HL-60 (cell line): ENCODE measurements at regions not wholly inside any gene's neighbourhood (a gene's known extent, or its start where the extent isn't known, plus 50 kb on each side); places are given as distances from the start of the nearest gene placed in this dataset.

Experiments used
- DNase-seq, 2 experiments: peaks; one replicate each; pipeline ENCODE4 v3.0.0-alpha.2; 2010 to 2020; ENCODE audit warnings: low read depth in 1 of 2, low spot score in 1 of 2
- H3K27ac ChIP-seq: fragments of 250-450 bp; sonication (Bioruptor Pico); replicated peaks from 2 replicates; pipeline ENCODE4 v1.5.1; 2020; ENCODE audit warnings: mild to moderate bottlenecking, moderate library complexity
- H3K27me3 ChIP-seq: fragments of 250-450 bp; sonication (Bioruptor Pico); 2 replicates; pipeline ENCODE4 v1.5.1; 2021; ENCODE audit warnings: mild to moderate bottlenecking, moderate library complexity; ENCODE audit not compliant: insufficient read depth, poor library complexity, severe bottlenecking
- H3K4me3 ChIP-seq: replicated peaks from 2 replicates; pipeline ENCODE4 v1.5.1; 2011; ENCODE audit warnings: mild to moderate bottlenecking, control low read depth, low read length; ENCODE audit not compliant: insufficient read depth
- GABPA ChIP-seq: IDR thresholded peaks from 2 replicates; pipeline ENCODE4 v1.6.1; 2012; ENCODE audit warnings: low read depth
- POLR2AphosphoS5 ChIP-seq: IDR thresholded peaks from 2 replicates; pipeline ENCODE4 v1.6.1; 2012; ENCODE audit warnings: low read depth
- SPI1 ChIP-seq: IDR thresholded peaks from 2 replicates; pipeline ENCODE4 v1.6.1; 2012; ENCODE audit warnings: low read depth, mild to moderate bottlenecking, borderline replicate concordance
- TF ChIP-seq, protein P1 (sequence below): IDR thresholded peaks from 2 replicates; pipeline ENCODE4 v1.6.1; 2012; ENCODE audit warnings: low read depth; ENCODE audit not compliant: insufficient replicate concordance
- TF ChIP-seq, protein P2 (sequence below): IDR thresholded peaks from one replicate; pipeline ENCODE4 v1.5.1; 2011; ENCODE audit warnings: low read length, control low read depth, inconsistent platforms; ENCODE audit not compliant: insufficient read depth

GRCh38 chrY:15385178-15385577 lies 860.8 kb downstream of the NLGN4Y start:
- H3K27me3 ChIP-seq: no peaks in the 10 kb centered on the region
- H3K27ac ChIP-seq: no peak overlapping the region
- TF ChIP-seq GABPA (no peak), SPI1 (no peak), POLR2AphosphoS5 (no peak)
- TF ChIP-seq, protein P1, sequence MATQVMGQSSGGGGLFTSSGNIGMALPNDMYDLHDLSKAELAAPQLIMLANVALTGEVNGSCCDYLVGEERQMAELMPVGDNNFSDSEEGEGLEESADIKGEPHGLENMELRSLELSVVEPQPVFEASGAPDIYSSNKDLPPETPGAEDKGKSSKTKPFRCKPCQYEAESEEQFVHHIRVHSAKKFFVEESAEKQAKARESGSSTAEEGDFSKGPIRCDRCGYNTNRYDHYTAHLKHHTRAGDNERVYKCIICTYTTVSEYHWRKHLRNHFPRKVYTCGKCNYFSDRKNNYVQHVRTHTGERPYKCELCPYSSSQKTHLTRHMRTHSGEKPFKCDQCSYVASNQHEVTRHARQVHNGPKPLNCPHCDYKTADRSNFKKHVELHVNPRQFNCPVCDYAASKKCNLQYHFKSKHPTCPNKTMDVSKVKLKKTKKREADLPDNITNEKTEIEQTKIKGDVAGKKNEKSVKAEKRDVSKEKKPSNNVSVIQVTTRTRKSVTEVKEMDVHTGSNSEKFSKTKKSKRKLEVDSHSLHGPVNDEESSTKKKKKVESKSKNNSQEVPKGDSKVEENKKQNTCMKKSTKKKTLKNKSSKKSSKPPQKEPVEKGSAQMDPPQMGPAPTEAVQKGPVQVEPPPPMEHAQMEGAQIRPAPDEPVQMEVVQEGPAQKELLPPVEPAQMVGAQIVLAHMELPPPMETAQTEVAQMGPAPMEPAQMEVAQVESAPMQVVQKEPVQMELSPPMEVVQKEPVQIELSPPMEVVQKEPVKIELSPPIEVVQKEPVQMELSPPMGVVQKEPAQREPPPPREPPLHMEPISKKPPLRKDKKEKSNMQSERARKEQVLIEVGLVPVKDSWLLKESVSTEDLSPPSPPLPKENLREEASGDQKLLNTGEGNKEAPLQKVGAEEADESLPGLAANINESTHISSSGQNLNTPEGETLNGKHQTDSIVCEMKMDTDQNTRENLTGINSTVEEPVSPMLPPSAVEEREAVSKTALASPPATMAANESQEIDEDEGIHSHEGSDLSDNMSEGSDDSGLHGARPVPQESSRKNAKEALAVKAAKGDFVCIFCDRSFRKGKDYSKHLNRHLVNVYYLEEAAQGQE: no peak
- TF ChIP-seq, protein P2, sequence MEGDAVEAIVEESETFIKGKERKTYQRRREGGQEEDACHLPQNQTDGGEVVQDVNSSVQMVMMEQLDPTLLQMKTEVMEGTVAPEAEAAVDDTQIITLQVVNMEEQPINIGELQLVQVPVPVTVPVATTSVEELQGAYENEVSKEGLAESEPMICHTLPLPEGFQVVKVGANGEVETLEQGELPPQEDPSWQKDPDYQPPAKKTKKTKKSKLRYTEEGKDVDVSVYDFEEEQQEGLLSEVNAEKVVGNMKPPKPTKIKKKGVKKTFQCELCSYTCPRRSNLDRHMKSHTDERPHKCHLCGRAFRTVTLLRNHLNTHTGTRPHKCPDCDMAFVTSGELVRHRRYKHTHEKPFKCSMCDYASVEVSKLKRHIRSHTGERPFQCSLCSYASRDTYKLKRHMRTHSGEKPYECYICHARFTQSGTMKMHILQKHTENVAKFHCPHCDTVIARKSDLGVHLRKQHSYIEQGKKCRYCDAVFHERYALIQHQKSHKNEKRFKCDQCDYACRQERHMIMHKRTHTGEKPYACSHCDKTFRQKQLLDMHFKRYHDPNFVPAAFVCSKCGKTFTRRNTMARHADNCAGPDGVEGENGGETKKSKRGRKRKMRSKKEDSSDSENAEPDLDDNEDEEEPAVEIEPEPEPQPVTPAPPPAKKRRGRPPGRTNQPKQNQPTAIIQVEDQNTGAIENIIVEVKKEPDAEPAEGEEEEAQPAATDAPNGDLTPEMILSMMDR: no peak
- no peak overlapping the region for H3K4me3 ChIP-seq
- DNase-seq: no peak

- DNase-seq: no peak
- no peaks in the 10 kb centered on the region for H3K27me3 ChIP-seq
- H3K4me3 ChIP-seq: no peak overlapping the region
- TF ChIP-seq POLR2AphosphoS5: no peak
- no peak for TF ChIP-seq SPI1
- TF ChIP-seq, protein P1: no peak
- TF ChIP-seq GABPA: no peak
- TF ChIP-seq, protein P2: no peak
- no peak overlapping the region for H3K27ac ChIP-seq
These were observed 873.4 kb downstream of the NLGN4Y start for GRCh38 chrY:15397556-15398280.

DNA sequence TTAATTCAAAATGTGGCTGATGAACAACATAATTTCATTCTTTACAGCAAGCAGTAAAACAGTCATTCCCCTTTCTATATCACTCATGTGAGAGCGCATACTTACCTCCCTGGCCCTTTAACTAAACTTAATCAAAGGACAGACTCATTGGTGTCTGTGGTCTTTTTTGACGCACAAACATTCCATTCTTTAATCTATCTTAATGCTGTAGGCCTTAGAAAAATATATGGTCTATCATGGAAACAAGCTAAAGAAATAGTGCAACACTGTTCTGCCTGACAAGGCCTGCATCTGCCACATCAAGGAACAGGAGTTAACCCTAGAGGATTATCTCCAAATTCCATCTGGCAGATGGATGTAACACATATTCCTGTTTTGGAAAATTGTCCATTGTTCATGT lies 878.1 kb downstream of the NLGN4Y start:
- Histone ChIP-seq H3K27ac (no peak overlapping the region), H3K4me3 (no peak overlapping the region), H3K27me3 (no peaks in the 10 kb centered on the region)
- no peak for DNase-seq
- TF ChIP-seq, protein P2: no peak
- TF ChIP-seq, protein P1: no peak
